ENCODE measurements at regions not wholly inside any gene's neighbourhood (a gene's known extent, or its start where the extent isn't known, plus 50 kb on each side); places are given as distances from the start of the nearest gene placed in this dataset.
"Not testable (repeated sequence)": the region's sequence is repeated elsewhere in the genome, so short reads cannot be mapped to it uniquely, and the experiment has no call there.

DNA sequence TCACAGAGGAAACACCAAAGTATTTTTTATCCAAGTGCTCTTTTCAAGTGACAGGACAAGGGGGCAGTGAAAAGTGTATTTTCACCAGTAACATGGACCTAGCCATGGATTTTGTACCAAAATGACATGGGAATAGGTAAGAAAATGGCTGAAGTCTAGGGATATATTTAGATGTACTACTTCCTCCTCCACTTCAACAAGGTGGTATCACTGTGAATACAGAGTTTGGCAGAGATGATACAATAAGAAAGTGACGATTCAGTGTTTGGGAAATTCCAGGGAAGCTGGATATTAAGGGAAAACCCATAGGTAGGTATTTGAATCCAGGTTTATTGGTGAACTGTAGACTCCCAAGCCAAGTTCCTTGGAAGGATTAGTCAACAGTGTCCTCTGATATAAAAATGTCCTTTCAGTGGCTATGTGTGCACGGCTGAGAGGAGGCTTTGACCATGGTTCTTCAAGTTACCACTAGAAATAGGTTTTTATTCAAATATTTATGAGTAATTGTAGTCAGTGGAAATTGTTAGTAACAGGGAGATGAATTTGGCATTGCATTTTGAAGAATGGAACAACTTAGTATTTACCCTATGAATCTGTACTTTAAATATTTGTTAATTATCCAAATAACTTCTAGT is 356.0 kb upstream of the CITED2 start:
- DNase-seq (ENCODE audit: low spot score) = no peak

DNA sequence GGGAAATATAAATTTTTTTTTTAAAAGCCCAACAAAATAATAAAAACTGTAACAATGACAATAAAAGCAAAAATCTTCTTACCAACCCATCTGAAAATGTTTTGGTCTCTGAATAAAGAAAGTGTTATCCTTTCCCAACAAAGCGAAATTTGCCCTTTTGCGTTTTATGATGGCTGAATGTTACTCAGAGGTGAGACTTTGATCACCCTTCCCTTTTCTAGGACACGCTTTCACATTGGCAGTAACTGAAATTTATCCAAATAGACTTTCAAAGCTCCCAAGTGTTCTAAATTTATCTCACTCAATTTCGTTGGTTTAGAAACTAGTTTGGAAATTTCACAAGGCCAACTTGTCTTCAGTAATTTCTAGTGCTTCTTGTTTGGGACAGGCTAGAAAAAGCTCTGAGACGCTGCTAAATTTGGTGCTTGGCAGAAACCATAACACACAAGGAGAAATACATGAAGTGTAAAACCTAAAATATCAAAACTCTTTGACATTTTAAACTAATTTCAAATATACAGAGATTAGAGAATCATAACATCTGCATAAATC is 354.5 kb upstream of the CITED2 start:
- DNase-seq (ENCODE audit: low spot score) = no peak

- DNase-seq (ENCODE audit: low spot score) = not testable (repeated sequence)
These were observed 351.8 kb upstream of the CITED2 start for GRCh38 chr6:139726272-139726671.

GRCh38 chr6:139722530-139722929 is 348.1 kb upstream of the CITED2 start:
- no peak for DNase-seq (ENCODE audit: low spot score)

GRCh38 chr6:139721954-139722353 is 347.5 kb upstream of the CITED2 start:
- DNase-seq (ENCODE audit: low spot score) = no peak

- DNase-seq (ENCODE audit: low spot score) = no peak
These were observed 339.6 kb upstream of the CITED2 start for GRCh38 chr6:139713900-139714506.

DNA sequence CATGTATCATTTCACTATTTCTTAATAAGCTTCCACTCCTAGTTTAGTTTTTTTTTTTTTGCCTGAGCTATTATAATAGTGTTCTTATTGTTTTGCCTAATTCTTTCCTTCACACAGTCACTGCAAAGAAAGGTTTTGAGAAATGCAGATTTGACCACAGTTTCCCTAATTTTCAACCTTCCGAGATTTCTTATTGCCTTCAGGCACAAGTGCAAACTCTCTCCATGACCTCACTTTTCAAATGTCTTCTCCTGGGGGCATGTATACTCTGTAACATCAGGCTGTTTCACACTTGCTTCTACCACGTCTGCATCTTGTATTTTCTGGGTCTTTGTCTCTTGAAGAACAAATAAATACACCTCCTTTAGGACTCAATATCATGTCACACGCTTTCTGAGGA is 339.0 kb upstream of the CITED2 start:
- no peak for DNase-seq (ENCODE audit: low spot score)

- no peak for DNase-seq (ENCODE audit: low spot score)
These were observed 338.4 kb upstream of the CITED2 start for GRCh38 chr6:139712830-139713229.

GRCh38 chr6:139711804-139712585 is 337.5 kb upstream of the CITED2 start:
- no peak for DNase-seq (ENCODE audit: low spot score)

DNA sequence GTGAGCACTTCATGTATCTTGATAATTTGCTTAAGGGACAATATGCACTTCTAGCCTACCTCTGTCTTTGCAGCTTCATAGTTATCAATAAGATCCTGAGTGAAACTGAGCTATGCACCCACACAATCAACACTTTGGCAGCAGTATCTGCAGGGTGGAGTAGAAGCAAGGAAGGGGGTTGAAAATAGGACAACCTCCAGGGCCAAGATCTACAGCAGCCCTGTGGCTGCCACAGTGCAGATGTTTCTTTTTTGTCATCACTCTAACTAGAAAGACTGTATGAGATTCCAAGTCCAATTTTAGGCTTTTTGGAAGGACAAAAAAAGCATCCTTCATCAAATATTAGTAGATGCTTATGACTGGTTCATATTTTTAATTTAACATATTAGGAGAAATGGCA is 336.1 kb upstream of the CITED2 start:
- peak; percentile 61 for DNase-seq (ENCODE audit: low spot score)

- peak; percentile 98 for DNase-seq (ENCODE audit: low spot score)
These were observed 334.1 kb upstream of the CITED2 start for GRCh38 chr6:139708337-139709199.

DNA sequence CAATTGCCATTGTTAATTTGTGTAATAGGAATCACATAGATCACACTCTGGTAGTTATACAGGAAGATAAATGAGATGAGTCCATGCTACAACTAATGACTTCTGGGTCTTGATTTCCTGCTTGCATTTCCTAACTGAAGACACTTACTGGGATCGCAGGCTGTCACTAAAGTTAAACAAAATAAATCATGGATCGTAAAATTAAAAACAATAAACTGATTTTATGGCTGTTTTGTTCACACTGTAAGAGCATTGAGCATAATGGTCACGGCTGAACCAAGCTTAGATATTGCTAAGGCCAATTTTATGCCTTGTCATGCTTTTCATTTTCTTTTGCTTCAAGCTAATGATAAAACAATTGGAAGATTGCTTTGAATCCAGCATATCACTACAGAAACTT is 332.5 kb upstream of the CITED2 start:
- DNase-seq (ENCODE audit: low spot score) = no peak

DNA sequence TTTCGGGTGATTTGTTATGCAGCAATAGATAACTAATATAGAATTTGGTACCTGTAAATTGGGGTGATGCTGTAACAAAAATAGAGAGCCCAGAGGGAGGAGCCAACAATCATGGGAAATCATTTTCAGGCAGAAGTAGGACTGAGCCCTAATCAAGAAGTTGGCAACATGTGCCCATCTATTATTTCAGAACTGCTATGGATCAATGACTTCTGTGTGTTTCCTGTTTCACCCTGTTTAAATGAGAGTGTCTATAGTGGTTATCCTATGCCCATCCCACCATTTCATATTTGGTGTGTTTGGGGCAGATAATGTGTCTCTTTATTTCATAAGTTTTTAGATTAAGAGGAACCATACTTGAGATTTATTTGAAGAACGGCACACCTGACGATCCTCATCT is 330.8 kb upstream of the CITED2 start:
- no peak for DNase-seq (ENCODE audit: low spot score)

- DNase-seq (ENCODE audit: low spot score) = peak; percentile 63
These were observed 329.3 kb upstream of the CITED2 start for GRCh38 chr6:139703780-139704179.

DNA sequence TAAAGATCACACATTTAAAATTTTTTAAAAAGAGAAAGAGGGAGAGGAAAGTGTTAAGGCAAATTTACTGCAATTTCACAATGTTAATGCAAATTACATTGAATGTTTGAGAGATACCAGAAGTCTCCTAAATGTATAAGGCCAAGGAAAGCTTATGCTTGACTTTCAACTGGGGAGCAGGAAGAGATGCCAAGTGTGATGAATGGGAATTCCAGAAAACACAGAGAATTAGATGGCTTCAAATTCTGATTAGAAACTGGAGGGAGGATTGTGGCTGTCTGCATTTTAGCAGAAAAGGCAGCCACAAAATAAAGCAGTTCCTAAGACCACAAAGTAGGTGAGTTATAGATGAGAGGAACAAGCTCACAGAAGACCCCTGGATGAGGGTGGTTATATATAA is 328.3 kb upstream of the CITED2 start:
- DNase-seq (ENCODE audit: low spot score) = peak; percentile 91

- no peak for DNase-seq (ENCODE audit: low spot score)
These were observed 327.2 kb upstream of the CITED2 start for GRCh38 chr6:139701695-139702094.

DNA sequence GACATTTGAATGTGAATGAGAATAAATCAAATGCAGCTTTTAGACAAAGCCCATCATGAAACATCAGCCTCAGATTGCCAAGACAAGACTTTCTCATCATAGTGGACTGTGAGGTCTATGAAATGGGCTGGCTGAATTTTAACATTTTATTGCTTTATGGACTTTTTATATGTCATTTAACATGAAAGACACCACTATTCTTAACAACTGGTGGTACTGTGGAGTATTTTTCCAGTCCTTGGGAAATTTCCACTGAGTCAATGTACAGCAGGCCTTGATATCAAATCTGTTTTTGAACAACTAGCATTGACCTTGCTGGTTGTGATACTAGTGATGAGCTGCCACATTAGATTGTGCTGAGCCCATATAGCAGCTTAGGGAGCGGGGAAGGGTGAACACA is 326.6 kb upstream of the CITED2 start:
- no peak for DNase-seq (ENCODE audit: low spot score)

DNA sequence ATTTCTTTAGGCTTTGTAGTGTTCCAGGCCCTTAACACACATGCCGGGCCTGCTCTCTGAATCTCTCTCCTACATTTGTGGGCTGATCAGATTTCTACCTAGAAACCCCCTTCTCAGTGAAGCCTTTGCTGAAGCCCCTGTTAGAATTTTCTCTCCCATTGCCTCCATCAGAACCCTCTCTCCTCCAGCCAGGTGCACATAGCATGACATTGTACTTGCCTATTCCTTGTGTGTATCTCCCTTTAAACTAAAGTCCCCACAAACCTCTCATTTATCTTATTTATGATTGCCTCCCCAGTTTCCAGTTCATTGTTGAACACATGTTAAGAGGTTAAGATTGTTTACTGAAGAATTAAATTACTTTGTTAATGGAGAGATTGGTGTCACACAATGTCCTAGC is 325.5 kb upstream of the CITED2 start:
- DNase-seq (ENCODE audit: low spot score) = no peak

GRCh38 chr6:139699335-139699734 is 324.9 kb upstream of the CITED2 start:
- DNase-seq (ENCODE audit: low spot score) = no peak

DNA sequence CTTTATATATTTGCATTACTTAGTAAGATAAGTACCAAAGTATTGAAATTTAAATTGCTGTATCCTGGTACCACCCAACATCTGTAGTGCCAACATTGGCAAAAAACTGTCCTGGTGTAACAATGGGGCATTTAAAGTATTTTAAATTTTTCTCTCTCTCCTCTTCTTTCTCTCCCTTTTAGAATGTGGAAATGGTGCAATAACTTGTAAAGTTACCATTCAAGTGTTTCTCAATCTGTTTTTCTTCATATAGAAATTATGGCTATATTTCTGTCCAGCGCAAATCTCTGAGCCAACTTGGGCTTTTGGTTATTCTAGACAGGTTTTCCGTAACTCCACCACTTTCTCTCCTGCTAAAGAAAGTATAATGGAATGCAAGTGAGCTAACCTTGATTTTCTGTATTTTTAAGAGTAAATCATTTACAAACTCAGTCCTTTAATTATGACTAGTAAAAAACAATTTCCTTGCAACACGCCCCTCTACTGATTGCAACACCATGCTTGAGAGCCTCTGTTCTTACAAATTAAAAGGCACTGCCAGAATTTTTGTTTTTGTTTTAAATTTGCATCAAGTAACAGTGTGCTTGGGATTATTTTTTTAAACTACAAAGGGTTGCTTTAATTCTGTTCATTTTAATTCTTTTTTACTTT is 324.2 kb upstream of the CITED2 start:
- no peak for DNase-seq (ENCODE audit: low spot score)

GRCh38 chr6:139697856-139698255 is 323.4 kb upstream of the CITED2 start:
- not testable (repeated sequence) for DNase-seq (ENCODE audit: low spot score)

Data from umbilical cord (tissue), 1 donor.